ENCODE measurements at regions not wholly inside any gene's neighbourhood (a gene's known extent, or its start where the extent isn't known, plus 50 kb on each side); places are given as distances from the start of the nearest gene placed in this dataset.
"Not testable (repeated sequence)": the region's sequence is repeated elsewhere in the genome, so short reads cannot be mapped to it uniquely, and the experiment has no call there.

DNA sequence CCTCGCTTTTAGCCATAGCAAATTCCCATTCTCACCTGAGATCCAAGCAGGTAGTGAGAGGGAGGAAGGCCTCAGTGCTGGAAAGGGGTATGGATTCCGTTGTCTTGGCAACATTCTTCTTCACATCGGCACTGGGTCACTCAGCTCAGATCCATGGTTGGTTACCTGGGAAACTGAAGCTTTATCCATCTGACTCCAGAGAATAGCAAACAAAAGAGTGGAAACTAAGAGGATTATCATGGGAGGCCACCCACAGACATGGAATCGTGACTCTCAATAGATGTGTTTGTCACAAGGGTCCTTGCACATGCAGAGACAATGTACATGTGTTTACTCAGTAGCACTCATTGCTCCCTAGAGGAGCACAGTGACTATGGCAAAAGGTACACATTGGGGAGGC, 81.0 kb downstream of the MAGED4 start:
- H3K4me3 Mint-ChIP-seq (ENCODE audit: low read depth, unreplicated experiment) = no peak overlapping the region
- CTCF ChIA-PET = no interaction called here
- H3K4me1 Mint-ChIP-seq (ENCODE audit: low read depth, unreplicated experiment) = peaks cover 9% of the 10 kb centered on the region
- TF ChIP-seq, protein P1, sequence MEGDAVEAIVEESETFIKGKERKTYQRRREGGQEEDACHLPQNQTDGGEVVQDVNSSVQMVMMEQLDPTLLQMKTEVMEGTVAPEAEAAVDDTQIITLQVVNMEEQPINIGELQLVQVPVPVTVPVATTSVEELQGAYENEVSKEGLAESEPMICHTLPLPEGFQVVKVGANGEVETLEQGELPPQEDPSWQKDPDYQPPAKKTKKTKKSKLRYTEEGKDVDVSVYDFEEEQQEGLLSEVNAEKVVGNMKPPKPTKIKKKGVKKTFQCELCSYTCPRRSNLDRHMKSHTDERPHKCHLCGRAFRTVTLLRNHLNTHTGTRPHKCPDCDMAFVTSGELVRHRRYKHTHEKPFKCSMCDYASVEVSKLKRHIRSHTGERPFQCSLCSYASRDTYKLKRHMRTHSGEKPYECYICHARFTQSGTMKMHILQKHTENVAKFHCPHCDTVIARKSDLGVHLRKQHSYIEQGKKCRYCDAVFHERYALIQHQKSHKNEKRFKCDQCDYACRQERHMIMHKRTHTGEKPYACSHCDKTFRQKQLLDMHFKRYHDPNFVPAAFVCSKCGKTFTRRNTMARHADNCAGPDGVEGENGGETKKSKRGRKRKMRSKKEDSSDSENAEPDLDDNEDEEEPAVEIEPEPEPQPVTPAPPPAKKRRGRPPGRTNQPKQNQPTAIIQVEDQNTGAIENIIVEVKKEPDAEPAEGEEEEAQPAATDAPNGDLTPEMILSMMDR (IDR thresholded peaks at IDR 0.05; ENCODE audit: unreplicated experiment) = no peak
- no peaks in the 10 kb centered on the region for H3K9me3 Mint-ChIP-seq (ENCODE audit: low read depth, unreplicated experiment)
- no TSS peak for BruUV-seq (replicated peaks)
- H3K27ac Mint-ChIP-seq (ENCODE audit: unreplicated experiment) = no peak overlapping the region
- intact Hi-C loops (cut with micrococcal nuclease; ENCODE audit: unreplicated experiment) = no loop called here
- H3K36me3 Mint-ChIP-seq (ENCODE audit: insufficient read depth, unreplicated experiment) = peaks cover 18% of the 10 kb centered on the region
- no peak for DNase-seq
- no peaks in the 10 kb centered on the region for H3K27me3 Mint-ChIP-seq (ENCODE audit: unreplicated experiment)

DNA sequence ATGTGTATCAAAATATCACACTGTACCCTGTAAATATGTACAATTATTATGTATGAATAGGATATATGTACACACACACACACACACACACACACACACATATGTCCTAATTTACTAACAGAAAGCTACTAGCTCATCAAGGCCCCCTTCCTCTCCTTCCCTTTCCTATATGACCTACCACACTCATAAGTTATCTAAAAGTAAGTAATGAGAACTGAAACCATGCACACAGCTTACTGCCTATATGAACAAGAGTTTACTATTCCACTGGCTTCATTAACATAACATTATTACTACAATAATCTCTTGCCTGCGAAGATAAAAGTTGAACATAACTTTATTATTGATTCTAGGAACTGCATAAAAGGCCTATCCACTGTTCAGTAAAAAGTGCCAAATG, 83.8 kb downstream of the MAGED4 start:
- H3K4me1 Mint-ChIP-seq (ENCODE audit: low read depth, unreplicated experiment); CTCF ChIA-PET; DNase-seq; BruUV-seq (replicated peaks); H3K4me3 Mint-ChIP-seq (ENCODE audit: low read depth, unreplicated experiment); H3K9me3 Mint-ChIP-seq (ENCODE audit: low read depth, unreplicated experiment); H3K27me3 Mint-ChIP-seq (ENCODE audit: unreplicated experiment); H3K27ac Mint-ChIP-seq (ENCODE audit: unreplicated experiment); H3K36me3 Mint-ChIP-seq (ENCODE audit: insufficient read depth, unreplicated experiment); intact Hi-C loops (cut with micrococcal nuclease; ENCODE audit: unreplicated experiment): not testable (repeated sequence)

DNA sequence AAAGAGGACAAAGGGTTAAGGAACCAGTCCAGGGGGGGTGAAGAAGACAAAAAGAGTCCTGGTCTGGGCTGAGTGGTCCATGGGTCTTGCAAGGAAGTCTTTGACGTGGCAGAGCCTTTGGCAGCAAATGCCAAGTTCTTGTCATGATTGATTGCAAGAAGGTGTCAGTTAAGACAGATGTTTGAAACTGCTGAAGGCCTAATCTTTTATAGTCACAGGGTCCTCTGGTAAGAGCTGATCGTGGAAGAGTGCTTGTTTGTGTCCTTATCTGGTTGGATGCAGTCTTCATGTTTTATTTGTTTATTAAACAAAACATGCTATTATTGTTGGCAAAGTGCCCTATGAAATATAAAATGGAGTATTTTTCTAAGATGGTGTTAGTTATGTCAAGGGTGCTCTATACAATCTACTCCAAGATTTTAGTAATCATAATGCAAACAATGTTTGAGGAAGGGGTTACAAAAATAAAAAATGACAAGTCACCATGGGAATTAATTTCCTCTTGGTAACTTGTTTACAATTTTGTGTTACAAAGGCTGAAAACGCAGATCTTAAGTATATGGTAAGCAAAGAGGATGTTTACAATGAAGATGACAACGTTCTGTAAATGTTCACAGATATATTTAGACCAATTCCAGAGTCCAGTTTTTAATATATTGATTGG, 85.9 kb downstream of the MAGED4 start:
- H3K27ac Mint-ChIP-seq (ENCODE audit: unreplicated experiment) = no peak overlapping the region
- TF ChIP-seq, protein P1 (IDR thresholded peaks at IDR 0.05; ENCODE audit: unreplicated experiment) = no peak
- DNase-seq = no peak
- no peaks in the 10 kb centered on the region for H3K9me3 Mint-ChIP-seq (ENCODE audit: low read depth, unreplicated experiment)
- no peaks in the 10 kb centered on the region for H3K36me3 Mint-ChIP-seq (ENCODE audit: insufficient read depth, unreplicated experiment)
- no peaks in the 10 kb centered on the region for H3K4me1 Mint-ChIP-seq (ENCODE audit: low read depth, unreplicated experiment)
- intact Hi-C loops (cut with micrococcal nuclease; ENCODE audit: unreplicated experiment) = no loop called here
- CTCF ChIA-PET = no interaction called here
- BruUV-seq (replicated peaks) = no TSS peak
- no peak overlapping the region for H3K4me3 Mint-ChIP-seq (ENCODE audit: low read depth, unreplicated experiment)
- H3K27me3 Mint-ChIP-seq (ENCODE audit: unreplicated experiment) = no peaks in the 10 kb centered on the region

DNA sequence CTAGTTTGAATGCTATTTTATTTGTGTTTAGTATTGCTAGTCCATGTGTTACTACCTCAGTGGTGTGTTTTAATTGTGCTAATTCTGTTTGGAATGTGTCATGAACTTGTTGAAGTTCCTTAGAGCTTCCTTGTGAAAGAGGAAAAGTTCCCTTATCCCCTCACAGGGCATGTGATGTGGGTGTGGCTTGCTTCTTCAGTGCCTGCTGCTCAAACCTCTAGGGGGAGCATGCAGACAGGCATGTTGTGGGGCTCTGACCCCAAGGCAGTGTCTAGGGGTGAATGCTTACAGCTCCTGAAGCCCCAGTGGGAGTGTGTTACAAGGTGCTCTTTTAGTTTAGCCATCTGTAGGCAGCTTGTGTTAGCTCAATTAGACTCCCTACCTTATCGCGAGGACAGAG, 86.5 kb downstream of the MAGED4 start:
- H3K4me1 Mint-ChIP-seq (ENCODE audit: low read depth, unreplicated experiment) = no peaks in the 10 kb centered on the region
- no peak overlapping the region for H3K27ac Mint-ChIP-seq (ENCODE audit: unreplicated experiment)
- H3K4me3 Mint-ChIP-seq (ENCODE audit: low read depth, unreplicated experiment) = no peak overlapping the region
- no peaks in the 10 kb centered on the region for H3K27me3 Mint-ChIP-seq (ENCODE audit: unreplicated experiment)
- CTCF ChIA-PET = no interaction called here
- H3K36me3 Mint-ChIP-seq (ENCODE audit: insufficient read depth, unreplicated experiment) = no peaks in the 10 kb centered on the region
- BruUV-seq (replicated peaks) = no TSS peak
- TF ChIP-seq, protein P1 (IDR thresholded peaks at IDR 0.05; ENCODE audit: unreplicated experiment) = peak; percentile 22
- peak; percentile 28 for DNase-seq
- no peaks in the 10 kb centered on the region for H3K9me3 Mint-ChIP-seq (ENCODE audit: low read depth, unreplicated experiment)
- intact Hi-C loops (cut with micrococcal nuclease; ENCODE audit: unreplicated experiment) = no loop called here

DNA sequence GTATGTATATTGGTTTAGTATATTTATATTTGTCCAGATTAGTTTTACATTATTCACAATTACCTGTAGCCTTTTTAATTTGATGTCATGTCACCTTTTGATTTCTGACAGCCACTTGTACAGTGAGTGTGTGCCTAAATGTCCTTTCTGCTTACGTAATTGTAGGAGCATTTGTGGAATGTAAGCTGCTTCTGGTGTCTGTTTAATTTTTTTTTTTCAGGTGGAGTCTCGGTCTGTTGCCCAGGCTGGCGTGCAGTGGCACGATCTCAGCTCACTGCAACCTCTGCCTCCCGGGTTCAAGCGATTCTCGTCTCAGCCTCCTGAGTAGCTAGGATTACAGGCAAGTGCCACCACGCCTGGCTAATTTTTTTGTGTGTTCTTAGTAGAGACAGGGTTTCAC, 91.2 kb upstream of the XAGE2 start:
- intact Hi-C loops (cut with micrococcal nuclease; ENCODE audit: unreplicated experiment) = no loop called here
- Mint-ChIP-seq H3K36me3 (ENCODE audit: insufficient read depth, unreplicated experiment) (peaks cover 7% of the 10 kb centered on the region), H3K9me3 (ENCODE audit: low read depth, unreplicated experiment) (no peaks in the 10 kb centered on the region), H3K27me3 (ENCODE audit: unreplicated experiment) (no peaks in the 10 kb centered on the region), H3K4me3 (ENCODE audit: low read depth, unreplicated experiment) (no peak overlapping the region), H3K4me1 (ENCODE audit: low read depth, unreplicated experiment) (peaks cover 5% of the 10 kb centered on the region), H3K27ac (ENCODE audit: unreplicated experiment) (no peak overlapping the region)
- TF ChIP-seq, protein P1 (IDR thresholded peaks at IDR 0.05; ENCODE audit: unreplicated experiment) = no peak
- DNase-seq = no peak
- BruUV-seq (replicated peaks) = no TSS peak
- CTCF ChIA-PET = no interaction called here
